ENCODE measurements at regions not wholly inside any gene's neighbourhood (a gene's known extent, or its start where the extent isn't known, plus 50 kb on each side); places are given as distances from the start of the nearest gene placed in this dataset.
A peak's percentile ranks its signal among the peaks of the same experiment; 100 is the strongest.
"Not testable (repeated sequence)": the region's sequence is repeated elsewhere in the genome, so short reads cannot be mapped to it uniquely, and the experiment has no call there.

- DNase-seq = no peak
Measured at GRCh38 chr20:57777911-57778310, 68.1 kb upstream of the PMEPA1 start.

DNA sequence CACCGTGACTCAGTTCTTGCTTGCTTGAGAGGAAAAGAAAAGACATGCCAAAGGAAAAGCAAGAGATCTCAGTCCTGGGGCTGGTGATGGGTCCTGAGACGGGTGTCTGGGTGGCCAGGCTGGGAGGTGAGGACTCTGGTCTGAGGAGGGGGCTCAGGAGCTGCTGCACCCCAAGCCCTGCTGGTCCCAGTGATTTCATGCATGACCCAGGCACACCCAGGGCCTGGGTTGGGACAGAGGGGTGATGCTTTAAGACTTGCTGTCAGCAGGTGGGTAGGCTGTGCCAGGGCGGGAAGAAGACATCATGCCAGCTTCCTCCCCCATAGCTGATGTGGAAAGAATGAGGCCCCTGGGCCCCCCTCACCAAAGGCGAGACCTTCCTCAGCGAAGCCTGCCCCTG lies 65.1 kb upstream of the PMEPA1 start:
- no peak for DNase-seq

- no peak for DNase-seq
Measured at GRCh38 chr20:57774111-57774880, 64.5 kb upstream of the PMEPA1 start.

GRCh38 chr20:57773059-57773815 lies 63.4 kb upstream of the PMEPA1 start:
- no peak for DNase-seq

DNA sequence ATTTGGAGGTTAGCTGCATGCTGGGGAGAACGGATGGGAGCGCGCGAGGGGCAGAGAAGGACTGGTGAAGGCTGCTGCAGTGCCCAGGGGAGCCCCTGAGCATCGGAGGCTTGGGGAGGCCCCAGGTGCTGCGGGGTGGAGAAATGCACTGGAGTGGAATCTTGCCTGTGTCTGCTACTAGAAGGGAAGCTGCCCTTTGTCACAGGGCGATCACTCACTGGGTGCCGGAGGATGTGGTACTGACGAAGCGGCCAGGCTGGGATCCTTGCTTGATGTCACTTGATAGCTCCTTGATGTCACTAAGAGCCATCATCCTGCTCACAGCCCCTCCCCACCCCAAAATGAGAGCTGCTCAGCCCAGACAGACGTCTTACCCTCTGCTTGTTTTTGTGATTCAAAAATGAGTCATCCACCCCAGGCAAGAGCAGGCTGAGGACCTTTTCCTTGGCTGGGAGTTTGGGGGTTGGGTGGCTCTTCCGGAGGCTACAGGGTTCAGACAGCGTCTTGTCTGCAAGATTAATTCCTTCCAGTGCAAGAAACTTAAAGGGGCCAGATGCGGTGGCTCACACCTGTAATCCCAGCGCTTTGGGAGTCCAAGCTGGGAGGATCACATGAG lies 62.6 kb upstream of the PMEPA1 start:
- peak in 1 of 4 experiments; percentile 13 for DNase-seq

- no peak for DNase-seq
Measured at GRCh38 chr20:57770852-57771720, 61.3 kb upstream of the PMEPA1 start.

DNA sequence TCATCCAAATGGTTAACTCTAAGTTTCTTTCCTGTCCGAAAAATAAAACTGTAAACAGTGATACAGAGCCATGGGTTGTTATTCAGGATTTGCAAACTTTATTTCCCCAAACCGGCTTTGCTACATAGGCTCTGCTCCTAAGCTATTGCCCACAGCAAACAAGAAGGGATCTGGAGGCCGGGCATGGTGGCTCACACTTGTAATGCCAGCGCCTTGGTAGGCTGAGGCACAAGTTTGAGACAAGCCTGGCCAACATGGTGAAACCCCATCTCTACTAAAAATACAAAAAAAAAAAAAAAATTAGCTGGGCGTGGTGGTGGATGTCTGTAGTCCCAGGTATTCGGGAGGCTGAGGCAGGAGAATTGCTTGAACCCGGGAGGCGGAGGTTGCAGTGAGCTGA lies 60.6 kb upstream of the PMEPA1 start:
- not testable (repeated sequence) for DNase-seq

DNA sequence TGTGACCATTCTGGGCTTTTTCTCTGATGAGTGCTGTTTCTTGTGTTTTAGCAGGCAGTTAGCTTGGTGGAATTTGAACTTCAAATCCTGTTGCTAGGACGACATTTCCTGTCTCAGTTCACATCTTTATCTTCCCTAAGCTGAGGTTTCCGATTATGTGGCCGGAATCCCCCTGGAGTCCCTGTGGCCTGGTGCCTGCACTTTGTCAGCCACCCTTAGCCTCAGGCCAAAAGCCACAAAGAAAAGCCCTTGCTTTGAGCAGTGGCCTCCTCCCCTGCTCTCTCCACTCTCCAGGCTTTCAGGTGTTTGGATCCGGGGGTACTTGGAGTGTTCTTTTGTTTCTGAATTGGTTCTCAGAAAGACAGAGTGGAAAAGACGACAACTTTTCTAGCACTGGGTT lies 59.9 kb upstream of the PMEPA1 start:
- DNase-seq = no peak

- DNase-seq = no peak
Measured at GRCh38 chr20:57768519-57768918, 58.7 kb upstream of the PMEPA1 start.

GRCh38 chr20:57767441-57767840 lies 57.6 kb upstream of the PMEPA1 start:
- no peak for DNase-seq

GRCh38 chr20:57763235-57763595 lies 53.4 kb upstream of the PMEPA1 start:
- no peak for DNase-seq

GRCh38 chr20:57762531-57763234 lies 52.9 kb upstream of the PMEPA1 start:
- no peak for DNase-seq

GRCh38 chr20:57761413-57761734 lies 51.6 kb upstream of the PMEPA1 start:
- no peak for DNase-seq

GRCh38 chr20:57760698-57761412 lies 51.0 kb upstream of the PMEPA1 start:
- no peak for DNase-seq

DNA sequence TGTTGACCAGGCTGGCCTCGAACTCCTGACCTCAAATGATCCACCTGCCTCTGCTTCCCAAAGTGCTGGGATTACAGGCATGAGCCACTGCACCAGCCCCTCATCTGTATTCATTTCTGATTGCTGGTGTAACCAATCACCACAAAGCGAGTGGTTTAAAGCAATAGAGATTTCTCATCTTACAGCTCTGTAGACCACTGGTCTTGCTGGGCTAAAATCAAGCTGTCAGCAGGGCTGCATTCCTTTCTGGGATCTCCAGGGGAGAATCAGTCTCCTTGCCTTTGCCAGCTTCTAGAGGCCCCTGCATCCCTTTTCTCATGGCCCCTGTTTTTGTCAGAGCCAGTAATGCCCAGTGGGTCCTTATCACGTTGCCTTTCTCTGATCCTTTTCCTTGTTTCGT lies 49.9 kb upstream of the PMEPA1 start:
- DNase-seq = no peak
